Fibroblast of peridontal ligament (primary cell): ENCODE measurements at regions not wholly inside any gene's neighbourhood (a gene's known extent, or its start where the extent isn't known, plus 50 kb on each side); places are given as distances from the start of the nearest gene placed in this dataset.
A peak's percentile ranks its signal among the peaks of the same experiment; 100 is the strongest.
"Not testable (repeated sequence)": the region's sequence is repeated elsewhere in the genome, so short reads cannot be mapped to it uniquely, and the experiment has no call there.

Source experiments
- DNase-seq: peaks from one replicate; pipeline ENCODE4 v3.0.0-alpha.2; 2010; ENCODE audit errors: extremely low read depth

DNA sequence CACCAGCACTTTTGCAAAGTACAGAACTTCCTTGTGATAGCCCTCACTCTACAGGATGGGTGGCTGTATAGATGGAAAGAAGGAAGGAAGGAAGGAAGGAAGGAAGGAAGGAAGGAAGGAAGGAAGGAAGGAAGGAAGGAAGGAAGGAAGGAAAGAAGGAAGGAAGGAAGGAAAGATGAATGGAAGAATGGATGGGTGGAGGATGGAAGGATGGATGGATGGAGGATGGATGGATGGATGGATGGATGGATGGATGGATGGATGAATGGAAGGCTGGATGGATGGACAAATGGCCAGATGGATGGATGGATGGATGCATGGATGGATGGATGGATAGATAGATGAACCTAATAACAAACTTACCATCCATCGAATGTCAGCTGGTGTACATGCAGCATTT lies 256.9 kb downstream of the ANKRD60 start:
- DNase-seq = not testable (repeated sequence)

DNA sequence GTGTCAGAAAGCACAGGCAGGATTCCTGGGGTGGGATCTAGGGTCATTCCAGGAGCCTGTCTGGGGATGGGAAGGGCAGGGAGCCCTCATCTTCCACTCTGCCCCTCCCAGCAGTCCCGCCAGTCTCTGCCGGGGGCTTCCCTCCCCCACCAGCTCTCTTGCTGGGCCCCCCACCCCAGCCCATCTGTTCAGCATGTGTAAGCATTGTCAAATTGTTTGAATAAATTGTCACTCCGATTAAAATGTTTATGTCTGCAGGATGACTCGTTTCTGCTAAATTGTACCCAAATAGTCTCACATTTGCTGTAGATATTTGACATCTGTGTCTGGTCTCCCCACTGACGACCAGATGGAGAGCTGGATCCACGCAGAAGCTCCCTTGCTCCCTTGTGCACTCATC lies 257.6 kb downstream of the ANKRD60 start:
- DNase-seq = no peak

DNA sequence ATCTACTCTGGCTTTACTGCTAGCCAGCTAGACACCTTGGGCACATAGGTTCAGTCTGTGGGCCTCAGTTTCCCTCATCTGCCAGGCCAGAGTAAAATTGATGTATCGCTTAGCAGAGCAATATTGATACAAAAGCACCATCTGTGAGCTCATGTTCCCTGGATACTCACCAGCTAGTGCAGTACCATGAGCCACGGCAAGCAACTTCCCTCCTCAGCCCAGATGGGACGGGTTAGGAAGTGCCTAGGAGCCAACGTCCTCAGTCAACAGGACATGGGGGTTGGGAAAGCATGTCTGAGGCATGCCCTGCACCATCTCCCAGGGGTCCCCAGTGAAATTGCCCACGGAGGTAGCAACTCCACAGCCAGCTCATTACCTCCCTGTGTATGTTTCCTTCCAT lies 258.3 kb downstream of the ANKRD60 start:
- DNase-seq = no peak

DNA sequence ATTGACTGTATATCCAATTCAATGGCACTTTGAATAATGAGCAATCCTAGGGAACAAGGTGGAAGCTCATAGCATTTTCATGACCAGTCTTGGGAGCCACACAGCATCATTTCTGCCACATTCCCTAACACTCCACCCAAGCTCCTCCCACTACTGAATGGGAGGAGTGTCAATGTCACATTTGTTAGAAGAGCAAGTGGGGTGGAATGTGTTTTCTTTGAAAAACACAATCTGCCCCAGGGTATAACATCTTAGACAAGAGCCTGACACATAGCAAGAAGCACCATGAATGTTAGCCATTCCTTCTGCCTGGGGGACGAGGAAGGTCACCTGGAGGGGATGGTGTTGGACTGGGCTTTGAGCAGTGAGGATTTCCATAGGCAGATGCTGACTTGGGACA lies 258.3 kb upstream of the PMEPA1 start:
- DNase-seq = no peak

DNA sequence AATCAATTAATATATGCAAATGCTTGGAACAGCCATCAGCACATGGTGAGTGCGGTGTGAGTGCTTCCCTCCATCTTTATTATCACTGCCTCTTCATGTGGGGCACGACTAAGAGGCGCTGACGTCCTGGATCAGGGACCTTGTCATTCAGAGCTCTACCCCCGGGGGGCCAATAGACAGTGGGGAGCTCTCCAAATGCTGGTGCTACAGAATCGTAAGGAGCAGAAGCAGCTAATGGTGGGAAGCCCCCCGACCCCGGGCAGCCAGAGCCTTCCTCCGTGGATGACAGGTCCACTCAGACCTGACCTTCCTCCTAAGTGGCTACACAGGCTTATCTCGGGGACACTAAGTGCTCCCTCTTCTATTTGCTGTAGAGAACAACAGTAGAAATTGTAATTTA lies 257.5 kb upstream of the PMEPA1 start:
- no peak for DNase-seq

DNA sequence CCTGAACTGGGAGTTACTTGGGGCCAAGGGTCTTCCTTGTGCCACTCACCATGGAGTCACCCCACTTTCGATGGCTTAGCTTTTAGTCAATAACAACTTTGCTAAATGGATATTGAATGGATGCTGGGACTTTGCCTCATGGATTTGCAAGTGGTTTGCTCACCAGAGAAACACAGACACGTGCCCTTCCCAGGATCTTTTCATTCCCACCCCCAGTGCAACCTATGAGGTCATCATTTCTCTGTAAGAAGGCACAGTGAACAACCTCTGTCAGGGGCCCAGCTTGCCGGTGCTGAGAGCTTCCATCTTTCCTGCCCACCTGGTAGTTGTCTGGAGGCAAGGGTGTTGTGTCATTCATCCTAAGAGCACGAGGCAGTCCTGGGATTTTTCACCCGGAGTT lies 256.8 kb upstream of the PMEPA1 start:
- DNase-seq = peak; percentile 9

DNA sequence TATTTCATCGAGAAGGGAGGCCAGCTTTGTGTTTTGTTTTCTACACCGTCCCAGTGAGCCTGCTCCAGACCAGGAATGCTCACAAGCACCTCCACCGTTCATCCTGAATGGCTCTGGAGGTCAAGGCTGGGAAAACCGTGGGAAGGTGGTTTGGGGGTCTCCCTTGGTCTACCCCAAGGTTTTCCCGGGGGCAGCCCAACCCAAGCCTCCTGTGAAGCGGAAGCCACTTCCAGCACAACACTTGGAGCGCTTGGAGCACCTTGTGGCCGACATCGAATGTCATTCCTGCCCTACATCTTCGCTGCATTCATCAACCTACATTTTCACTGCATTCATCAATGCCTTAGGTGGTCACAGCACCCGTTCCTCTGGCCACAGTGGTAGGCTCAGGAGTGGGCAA lies 255.6 kb upstream of the PMEPA1 start:
- DNase-seq = no peak

DNA sequence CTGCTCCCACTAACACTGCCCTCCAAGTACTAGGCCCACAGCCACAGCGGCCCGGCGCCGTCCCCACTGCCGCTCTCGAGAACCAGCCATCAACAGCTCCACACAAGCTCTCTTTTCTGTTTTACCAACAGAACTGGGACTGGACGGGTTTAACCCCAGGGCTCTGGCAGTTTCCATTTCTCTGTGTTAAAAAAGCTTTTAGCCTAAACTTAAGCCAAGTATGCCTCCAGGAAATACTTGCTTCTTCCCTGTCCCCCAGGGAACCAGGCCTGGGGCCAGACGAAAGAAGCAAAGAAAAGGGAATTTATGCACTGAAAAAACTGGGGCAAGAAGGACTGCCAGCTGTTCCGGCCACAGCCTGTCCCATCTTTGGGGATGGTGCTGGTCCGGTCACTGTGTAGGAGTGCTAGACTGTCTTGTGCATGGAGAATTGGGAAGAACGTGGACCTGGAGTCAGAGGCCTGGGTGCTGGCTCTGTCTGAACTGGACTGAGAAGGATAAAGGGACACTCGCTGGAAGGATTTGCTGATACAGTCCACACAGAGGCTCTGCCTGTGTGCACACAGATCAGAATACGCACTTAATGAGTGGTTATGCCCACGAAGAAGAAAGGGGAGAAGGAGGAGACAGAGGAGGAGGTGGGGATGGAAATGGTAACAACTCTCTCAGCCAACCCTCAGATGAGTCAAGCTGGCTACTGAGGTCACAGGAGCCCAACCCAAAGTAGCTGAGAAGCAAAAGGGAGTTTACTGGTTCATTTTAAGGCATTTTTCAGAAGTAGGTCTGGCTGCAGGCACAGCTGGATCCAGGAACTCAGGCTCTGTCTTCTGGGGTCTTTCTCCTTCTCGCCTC lies 254.4 kb upstream of the PMEPA1 start:
- DNase-seq = peak; percentile 48

DNA sequence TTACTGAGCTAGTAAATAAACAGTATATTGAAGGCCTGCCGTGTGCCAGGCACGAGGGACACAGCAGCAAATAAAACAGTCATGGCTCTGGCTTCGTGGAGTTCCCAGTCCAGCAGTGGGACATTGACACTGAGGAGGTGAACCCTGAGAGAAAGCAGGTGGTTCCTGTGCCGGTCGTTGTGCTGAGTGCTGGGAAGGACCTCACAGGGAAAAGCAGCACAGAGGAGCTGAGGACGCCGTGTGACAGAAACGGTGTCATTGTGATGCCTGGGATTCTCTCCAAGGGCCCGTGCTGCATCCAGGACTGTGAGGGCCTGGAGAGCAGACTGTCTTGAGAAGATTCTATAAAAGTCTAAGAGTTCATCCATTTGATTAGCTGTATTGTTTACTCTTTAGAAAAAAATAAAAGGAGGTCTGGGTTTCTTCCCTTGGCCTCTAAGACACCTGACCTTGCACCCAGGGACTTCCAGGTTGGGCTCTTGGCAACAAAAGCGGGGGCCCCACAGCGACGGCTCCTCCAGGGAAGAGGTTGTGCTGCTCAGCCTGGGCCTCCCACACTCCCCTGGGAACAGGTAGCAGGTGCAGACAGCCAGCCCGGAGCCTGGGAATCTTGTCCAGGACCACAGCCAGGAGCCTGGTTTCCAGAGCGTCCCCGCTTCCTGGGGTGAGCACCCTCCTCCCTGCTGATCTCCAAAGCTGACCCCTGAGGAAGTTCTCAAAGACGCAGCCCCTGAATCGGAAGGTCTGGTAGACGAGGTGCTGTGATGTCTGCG lies 251.2 kb upstream of the PMEPA1 start:
- DNase-seq = no peak

DNA sequence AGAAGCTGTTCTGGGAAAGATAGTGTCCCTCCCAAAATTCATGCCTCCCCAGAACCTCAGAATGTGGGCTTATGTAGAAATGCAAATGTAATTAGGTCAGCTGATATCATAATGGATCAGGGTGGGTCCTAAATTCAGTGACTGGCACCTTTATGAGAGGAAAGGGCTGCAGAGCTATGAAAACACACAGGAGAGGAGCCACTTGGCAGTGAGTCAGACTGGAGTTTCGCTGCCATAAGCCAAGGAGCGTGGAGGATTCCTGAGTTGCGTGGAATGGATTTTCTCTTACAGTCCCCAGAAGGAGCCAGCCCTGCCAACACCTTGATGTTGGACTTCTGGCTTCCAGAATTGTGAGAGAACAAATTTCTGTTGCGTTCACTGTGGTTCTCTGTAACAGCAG lies 249.8 kb upstream of the PMEPA1 start:
- DNase-seq = no peak

DNA sequence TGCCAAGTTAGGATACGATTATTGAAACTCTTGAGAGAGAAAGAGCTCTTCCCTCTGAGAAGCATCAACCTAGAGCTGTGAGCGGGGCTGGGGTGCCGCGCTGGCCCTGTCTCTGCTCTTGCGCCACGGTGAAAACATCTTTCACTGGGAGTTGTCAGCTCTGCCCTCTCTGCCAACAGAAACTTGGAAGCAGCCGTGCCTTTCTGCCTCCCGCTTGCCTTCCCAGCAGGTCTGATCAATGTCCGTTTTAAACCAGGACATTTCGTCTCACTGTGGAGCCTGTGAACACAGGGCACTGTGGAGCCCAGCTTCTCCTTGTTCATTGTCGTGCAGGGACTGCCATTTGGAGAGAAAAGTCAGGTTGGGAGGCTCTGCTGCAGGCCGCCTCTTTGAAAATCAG lies 249.2 kb upstream of the PMEPA1 start:
- no peak for DNase-seq

DNA sequence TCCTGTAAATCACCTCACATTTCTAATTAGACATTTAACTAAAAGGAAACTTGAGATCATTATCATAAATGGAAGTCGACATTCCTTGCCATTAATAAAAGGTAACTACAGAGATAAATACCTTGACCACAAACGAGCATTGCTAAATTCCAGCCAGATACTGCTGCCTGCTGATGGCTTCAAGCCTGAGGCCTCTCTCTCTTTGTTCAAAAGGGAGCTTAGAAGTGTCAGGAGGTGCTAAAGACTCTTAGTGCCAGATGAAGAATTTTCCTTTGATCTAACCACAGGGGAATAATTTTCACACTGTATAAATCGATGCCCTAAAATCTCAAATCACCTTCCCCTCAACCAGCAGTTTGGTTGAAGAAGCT lies 248.2 kb upstream of the PMEPA1 start:
- DNase-seq = no peak

DNA sequence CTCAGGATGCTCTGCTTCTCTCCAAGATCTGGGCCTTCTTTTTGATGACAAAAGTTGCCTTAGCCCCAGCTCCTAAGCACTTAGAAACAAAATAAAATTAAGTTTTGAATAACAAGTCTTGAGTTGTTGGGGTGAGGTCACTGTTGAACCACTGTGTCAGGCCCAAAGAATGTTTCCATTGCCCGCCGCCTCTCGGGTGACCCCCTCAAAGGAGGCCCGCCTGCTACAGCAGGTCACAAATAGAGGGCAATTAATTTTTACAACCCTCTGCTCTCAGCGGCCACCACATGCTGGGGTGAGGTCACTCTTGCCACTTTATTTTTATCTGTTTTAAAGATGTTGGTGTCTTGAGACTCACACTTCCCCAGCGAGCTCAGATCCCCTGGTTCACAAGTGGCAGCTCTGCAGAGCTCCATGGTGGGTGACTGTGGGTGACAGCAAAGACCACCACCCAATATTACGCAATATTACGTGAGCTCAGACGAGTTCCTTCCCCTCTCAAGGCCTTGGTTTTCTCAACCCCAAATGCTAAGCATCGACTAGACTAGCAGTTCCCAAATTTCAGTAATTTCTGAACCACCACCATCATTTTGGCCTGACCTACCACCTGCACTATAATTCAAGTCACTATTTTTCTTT lies 247.7 kb upstream of the PMEPA1 start:
- DNase-seq = no peak

DNA sequence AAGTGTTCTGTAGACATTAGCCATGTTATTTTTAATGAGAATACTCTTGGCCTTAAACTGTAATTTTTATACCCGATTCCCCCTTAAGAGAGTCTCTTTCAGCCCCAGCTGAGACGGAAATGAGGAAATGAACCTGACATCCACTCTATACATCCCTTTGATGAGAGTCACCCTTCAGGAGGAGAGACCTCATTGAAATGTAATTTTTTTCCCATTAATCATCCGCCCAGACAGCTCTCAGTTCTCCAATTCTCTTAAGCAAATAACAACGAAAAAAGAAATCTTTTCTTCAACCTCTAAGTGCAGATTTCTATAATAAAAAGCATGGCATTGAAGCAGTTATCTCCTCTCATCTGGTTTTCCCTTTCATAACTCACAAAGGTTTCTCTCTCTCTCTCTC lies 243.8 kb upstream of the PMEPA1 start:
- DNase-seq = peak; percentile 27

DNA sequence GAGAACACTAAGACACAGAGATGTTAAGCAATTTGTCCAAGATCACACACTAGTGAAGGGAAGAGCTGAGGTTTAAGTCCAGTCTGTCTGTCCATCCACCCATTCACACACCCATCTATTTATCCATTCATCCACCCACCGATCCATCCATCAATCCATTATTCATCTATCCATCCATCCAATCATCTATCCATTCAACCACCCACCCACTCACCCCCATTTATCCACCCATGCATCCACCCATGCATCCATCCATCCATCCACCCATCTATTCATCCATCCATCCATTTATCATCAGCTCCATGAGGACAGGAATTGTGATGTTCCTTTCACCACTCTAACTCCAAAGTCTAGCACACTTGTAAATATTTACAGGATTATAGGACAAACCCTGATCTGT lies 242.3 kb upstream of the PMEPA1 start:
- DNase-seq = no peak

DNA sequence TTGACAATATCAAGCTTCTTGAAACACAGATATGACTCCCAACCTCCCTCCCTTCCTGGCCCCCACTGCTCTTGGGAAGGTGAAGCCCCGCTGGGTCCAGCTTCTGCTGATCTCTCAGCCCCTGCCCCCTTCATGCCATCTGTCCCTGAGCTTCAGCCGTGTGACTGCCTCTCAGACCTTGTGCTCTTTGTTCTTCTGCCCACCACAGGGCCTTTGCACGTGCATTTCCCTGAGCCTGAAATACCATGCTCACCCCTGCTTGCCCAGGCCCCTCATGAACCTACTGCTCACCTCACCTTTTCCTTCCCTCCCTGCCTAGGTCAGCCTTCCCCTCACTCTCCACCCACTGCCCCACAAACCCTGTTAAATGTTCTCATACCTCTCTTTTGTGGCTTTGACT lies 241.7 kb upstream of the PMEPA1 start:
- DNase-seq = no peak

DNA sequence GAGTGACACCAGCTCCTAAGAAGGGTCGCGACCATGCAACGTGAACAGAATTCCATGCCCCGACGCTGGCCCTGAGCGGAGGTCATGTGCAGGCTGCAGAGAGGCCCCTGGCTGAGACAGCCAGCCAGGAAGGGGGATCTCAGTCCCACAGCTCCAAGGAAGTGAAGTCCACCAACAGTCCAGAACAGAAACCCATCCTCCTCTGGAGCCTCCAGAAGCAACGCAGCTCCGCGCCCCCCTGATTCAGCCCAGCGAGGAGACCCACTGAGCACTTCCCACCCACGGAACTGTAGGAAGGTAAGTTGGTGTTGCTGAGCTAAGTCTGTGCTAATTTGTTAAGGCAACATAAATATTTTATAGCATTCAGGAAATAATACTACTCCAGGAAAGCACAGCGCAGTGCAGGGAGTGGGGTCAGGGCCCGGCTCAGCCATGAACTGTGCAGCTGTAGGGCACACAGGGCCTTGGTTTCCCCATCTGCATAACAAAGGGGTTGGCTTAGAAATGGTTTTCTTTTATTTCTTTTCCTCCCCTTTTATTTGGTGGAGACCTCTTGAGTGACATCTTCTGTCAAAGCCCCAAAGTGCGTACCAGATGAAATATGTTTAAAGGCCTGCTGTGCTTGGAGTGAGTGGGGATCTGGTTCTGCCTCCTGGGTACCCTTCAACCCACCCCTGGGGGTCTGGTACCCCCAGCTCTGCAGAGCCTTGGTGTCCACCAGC lies 241.1 kb upstream of the PMEPA1 start:
- no peak for DNase-seq

DNA sequence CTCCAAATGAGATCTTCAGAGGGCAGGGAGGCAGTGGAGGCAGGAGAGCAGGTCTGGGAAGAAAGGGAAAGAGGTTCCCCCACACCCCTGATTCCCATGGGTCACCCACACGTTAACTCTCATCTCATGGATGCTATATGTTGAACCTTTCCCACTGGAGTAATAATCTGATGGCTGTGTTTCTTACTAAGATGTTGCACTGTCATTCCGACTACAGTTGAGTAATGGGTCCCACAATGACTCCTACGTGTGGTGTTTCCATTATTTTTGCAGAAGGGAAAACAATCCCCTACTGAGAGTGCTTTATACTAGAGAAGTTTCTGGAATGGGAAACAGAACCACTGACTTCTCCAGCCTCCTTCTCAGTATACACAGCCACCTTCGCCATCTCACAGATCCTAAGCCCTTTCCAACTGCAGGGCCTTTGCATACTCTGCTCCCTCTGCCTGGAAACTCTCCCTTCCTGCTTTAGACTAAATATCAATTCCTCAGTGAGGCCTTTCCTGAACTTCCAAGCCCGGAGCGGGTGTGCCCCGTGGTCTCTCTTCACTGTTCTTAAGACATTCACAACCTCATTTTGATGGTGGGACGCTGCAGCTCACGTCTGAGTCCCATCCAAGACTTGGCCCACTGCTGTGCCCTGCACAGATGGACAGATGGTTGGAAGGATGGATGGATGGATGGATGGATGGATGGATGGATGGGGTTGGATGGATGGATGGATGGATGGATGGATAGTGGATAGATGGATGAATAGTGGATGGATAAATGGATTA lies 238.6 kb upstream of the PMEPA1 start:
- DNase-seq = no peak

DNA sequence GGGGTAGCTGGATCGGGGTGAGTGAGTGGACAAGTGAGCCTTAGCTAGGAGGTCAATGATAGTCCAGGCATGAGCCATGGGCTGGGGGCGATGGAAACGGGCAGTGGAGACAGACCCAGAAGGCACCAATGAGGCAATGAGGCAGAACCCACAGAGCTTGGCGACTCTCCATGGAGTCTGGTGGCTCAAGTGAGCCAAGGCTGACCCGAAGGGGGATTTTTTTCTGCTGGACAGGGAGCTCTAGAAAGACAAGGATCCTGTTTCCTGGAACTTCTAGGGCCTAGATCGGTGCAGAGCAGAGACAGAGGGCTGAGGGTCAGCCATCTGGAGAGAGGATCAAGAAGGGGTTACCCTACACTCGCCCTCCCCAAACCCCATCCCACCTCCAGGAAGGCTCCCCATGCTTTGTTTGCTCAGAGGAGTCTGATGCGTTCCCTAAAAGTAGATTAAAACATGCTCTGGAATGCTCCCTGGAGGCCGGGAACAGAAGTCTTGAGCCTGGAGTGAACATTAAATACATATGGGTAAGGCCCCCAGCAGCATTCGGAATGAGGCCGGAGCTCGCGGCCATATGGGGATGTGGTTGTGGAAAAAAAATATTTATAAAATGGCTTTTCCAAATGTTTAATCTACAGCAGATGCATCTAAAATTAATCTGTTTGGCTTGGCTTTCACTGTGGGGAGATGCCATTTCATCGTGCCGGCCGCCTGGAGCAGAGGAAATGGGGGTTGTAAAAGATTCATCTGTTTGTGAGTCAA lies 237.8 kb upstream of the PMEPA1 start:
- DNase-seq = peak; percentile 96

DNA sequence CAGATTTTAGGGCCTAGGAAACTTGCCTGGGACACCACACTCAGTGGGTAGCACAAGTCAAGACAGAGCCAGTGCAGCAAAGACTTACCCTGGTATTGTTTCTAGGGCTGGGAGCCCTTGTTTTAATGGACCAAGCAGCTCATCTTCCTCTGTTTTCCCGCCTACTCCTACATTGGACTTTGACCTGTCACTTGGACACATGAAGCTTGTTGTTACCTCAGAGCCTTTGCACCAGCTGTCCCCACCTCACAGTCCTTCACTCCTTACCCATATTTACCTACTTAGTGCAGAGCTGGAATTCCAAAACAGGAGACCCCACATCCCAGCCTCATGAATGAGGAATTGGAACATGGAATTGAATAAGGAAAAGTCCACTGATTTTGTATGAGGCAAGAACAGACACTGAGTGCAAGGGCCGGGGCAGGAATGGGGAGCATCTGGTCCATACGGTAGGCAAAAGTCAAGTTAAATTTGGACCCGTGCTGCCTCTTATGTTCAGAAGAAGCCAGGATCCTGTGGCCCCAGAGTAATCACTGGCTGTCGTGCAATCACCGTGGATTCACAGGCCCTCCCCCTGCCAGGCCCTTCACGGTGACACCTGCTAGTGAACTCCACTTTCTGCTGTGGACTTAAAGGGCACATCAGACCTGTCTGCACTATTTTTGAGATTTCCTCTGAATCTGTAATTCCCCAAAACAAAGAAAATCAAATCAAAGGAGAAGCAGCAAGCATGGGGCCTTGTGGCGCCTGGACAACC lies 236.9 kb upstream of the PMEPA1 start:
- no peak for DNase-seq
